Duodenal mucosa (tissue), 2 donors: ENCODE measurements at regions not wholly inside any gene's neighbourhood (a gene's known extent, or its start where the extent isn't known, plus 50 kb on each side); places are given as distances from the start of the nearest gene placed in this dataset.
A peak's percentile ranks its signal among the peaks of the same experiment; 100 is the strongest.

Source experiments
- H3K27ac ChIP-seq: one replicate; pipeline ENCODE4 v1.7.0; 2013; ENCODE audit warnings: low read depth, low read length
- H3K27me3 ChIP-seq, 2 donors: one replicate each; pipeline ENCODE4 v1.7.0; 2013; ENCODE audit warnings: low read length in 2 of 2, control low read depth in 1 of 2; ENCODE audit not compliant: insufficient read depth in 2 of 2, control insufficient read depth in 1 of 2
- H3K36me3 ChIP-seq, 2 donors: one replicate each; pipeline ENCODE4 v1.7.0; 2013; ENCODE audit warnings: low read length in 2 of 2, control low read depth in 1 of 2; ENCODE audit not compliant: insufficient read depth in 2 of 2, control insufficient read depth in 1 of 2
- H3K4me1 ChIP-seq, 2 donors: one replicate each; pipeline ENCODE4 v1.7.0; 2013; ENCODE audit warnings: low read length in 2 of 2, control low read depth in 1 of 2; ENCODE audit not compliant: insufficient read depth in 2 of 2, control insufficient read depth in 1 of 2
- H3K4me3 ChIP-seq, 2 donors: one replicate each; pipeline ENCODE4 v1.7.0; 2013; ENCODE audit warnings: low read length in 2 of 2, low read depth in 1 of 2
- H3K9ac ChIP-seq, 2 donors: one replicate each; pipeline ENCODE4 v1.7.0; 2013; ENCODE audit warnings: low read length in 2 of 2, low read depth in 1 of 2
- H3K9me3 ChIP-seq, 2 donors: one replicate each; pipeline ENCODE4 v1.7.0; 2013; ENCODE audit warnings: low read length in 2 of 2, control low read depth in 1 of 2; ENCODE audit not compliant: control insufficient read depth in 1 of 2

DNA sequence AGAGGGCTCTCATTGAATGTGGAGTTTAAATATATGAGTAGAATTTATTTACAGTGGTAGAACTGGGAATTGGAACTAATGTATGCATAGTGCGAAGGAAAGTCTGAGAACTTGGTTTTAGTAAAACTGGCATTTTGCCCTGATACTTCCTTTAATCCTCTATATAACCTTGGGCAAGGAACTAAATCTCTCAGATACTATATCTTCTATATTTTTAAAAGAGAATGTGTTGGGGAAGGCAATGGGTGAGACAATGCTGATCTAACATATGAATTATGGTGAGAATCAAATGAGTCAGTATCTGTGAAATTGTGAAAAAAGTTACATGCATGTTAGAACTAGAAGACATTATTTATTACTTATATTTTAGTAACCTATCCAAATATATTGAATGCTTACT lies 2109.4 kb upstream of the PIK3C3 start:
- Histone ChIP-seq H3K9ac (no peak overlapping the region), H3K4me3 (no peak overlapping the region), H3K9me3 (no peaks in the 10 kb centered on the region), H3K27me3 (peaks cover 0 to 15% of the 10 kb centered on the region in 2 donors), H3K27ac (no peak overlapping the region), H3K4me1 (peaks cover 7% of the 10 kb centered on the region in 2 donors), H3K36me3 (no peaks in the 10 kb centered on the region)

DNA sequence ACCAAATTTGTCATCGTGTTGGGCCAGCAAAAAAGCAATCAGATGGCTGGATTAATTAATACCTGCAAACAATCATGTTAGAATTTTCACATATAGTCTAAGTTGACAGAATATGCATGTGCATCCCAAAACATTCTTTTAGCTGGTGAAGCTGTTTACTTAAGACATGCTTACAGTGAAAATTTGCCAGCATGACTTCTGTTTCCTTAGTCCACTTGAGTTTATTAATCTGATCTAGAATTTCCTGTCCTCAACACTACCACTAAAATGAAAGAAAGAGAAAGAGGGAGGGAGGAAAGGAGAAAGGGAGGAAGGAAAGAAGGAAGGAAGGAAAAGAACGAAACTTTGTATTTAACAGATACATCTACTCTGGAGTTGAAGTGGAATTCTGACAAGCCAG lies 2109.9 kb upstream of the PIK3C3 start:
- no peak overlapping the region for H3K27ac ChIP-seq
- H3K36me3 ChIP-seq: no peaks in the 10 kb centered on the region
- H3K4me1 ChIP-seq: peaks cover 7% of the 10 kb centered on the region in 2 donors
- peaks cover 0 to 15% of the 10 kb centered on the region in 2 donors for H3K27me3 ChIP-seq
- H3K9me3 ChIP-seq: no peaks in the 10 kb centered on the region
- no peak overlapping the region for H3K4me3 ChIP-seq
- no peak overlapping the region for H3K9ac ChIP-seq

DNA sequence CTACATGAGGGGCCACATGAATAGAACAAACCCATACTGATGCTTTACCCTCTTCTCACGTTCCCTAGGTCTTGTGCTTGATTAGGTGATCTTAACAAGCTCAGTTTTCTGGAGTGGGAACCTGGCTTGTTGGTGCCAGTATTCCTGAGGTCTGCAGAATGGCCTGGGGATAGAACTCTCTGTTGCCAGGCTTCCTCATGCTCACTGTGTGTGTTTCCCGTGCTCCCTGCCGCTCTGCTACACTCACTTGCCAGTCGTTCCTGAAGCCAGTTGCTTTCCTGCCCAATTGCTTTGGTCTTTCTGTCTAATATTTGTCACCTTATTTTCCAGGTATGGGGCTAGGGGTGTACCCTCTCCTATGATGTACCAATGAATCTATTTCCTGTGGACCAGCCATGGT lies 2111.5 kb upstream of the PIK3C3 start:
- Histone ChIP-seq H3K27me3 (peaks cover 0 to 15% of the 10 kb centered on the region in 2 donors), H3K4me3 (no peak overlapping the region), H3K9me3 (no peaks in the 10 kb centered on the region), H3K4me1 (peaks cover 7% of the 10 kb centered on the region in 2 donors), H3K27ac (no peak overlapping the region), H3K36me3 (no peaks in the 10 kb centered on the region), H3K9ac (no peak overlapping the region)

DNA sequence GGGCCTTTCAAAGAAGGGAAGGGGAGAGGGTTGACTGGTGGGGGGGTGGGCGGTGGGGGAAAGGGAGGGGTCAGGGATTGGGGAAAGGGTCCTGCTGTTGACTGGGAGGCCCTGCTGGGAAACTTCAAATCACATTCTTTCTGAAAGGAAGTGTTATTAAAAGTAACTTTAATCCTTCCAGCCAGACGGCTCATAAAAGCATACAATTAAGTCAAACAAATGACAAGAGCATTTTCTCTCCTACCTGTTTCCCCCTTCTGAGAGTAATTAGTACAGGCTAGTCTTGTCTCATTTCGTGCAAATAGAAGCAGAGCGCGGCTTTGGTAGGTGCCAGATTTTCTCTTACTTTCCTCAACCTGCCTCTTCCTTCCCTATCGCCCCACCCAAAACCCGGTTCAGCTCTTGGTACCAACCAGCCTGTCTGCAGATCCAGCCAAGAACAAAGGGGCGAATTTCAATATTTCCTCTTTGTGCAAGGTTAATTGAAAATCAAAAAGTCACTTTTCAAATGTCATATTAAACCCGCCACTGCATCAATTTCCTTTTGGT lies 2112.6 kb upstream of the PIK3C3 start:
- Histone ChIP-seq H3K9me3 (no peaks in the 10 kb centered on the region), H3K4me1 (peaks cover 7% of the 10 kb centered on the region in 2 donors), H3K27me3 (peaks cover 0 to 15% of the 10 kb centered on the region in 2 donors), H3K36me3 (no peaks in the 10 kb centered on the region), H3K27ac (no peak overlapping the region), H3K9ac (no peak overlapping the region), H3K4me3 (no peak overlapping the region)

DNA sequence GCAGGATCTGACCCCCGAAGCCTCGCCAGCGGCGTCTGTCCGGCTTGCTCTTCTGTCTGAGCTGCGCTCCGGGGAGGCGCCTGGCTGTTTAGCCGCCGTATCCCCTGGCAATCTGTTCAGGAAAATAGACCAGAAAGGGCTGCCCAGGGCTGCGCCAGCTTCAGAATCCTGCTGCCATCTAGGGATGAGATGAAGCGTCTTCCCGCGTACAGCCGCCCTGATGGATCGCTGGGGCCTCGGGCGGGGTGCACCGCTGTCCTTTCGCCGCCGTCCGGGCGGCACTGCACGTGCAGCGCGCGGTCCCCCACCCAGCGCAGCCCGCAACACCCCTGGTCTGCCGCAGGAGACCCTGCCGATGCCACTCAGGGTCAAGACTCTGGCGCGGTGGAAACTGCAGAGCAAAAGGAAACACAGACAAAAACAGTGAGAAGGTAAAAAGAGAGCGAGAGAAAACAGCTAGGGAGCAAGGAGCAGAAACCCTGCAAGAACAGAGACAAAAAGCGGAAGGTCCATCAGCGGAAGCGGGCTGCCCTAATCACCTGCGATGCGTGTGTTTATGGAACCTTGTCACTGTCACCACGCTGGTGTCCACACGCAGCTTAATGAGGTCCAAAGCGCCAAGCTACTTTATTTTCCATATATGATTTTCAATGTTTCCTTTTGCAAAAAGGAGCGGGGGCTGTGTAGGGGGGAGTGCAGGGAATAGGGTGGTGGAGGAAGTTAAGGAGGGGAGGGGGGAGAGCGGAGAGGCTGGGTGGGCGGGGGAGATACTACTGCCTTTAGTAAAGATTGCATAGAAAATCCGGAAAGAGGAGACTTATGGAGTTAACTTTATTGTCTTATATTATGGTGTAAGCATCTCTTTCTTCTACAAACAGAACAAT lies 2113.3 kb upstream of the PIK3C3 start:
- H3K27me3 ChIP-seq: peaks cover 0 to 15% of the 10 kb centered on the region in 2 donors
- H3K36me3 ChIP-seq: no peaks in the 10 kb centered on the region
- peaks cover 7% of the 10 kb centered on the region in 2 donors for H3K4me1 ChIP-seq
- no peak overlapping the region for H3K27ac ChIP-seq
- no peaks in the 10 kb centered on the region for H3K9me3 ChIP-seq
- no peak overlapping the region for H3K9ac ChIP-seq
- H3K4me3 ChIP-seq: peak overlapping the region; percentile 44 to 57

DNA sequence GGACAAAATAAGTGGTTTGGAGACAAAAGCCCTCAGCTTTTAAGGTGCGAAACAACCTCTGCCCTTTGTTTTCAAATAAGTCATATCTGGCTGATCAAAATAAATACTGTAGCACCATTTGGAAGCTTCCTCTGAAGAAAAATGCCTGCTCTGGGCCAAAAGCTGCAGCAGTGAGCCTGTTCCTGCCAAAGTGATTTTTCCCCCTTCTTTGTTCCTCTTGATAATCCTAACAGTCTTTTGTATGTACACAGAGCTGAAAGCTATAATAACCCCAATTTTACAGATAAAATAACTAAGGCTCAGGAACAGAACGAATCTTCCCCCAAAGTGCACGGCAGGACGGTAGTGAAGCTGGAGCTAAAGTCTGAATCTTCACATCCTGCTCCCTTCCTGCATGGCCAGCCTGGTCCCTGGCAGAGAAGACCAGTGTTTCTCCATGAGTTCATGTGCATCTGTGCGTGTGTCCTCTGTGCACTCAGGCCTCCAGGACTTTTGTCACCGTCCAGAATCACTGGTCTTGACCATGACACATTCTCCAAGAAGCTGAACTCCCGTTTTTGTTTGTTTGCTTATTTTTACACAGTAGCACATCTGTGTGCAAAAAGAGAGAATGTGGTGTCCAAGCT lies 2114.1 kb upstream of the PIK3C3 start:
- peaks cover 7% of the 10 kb centered on the region in 2 donors for H3K4me1 ChIP-seq
- H3K27me3 ChIP-seq: peaks cover 0 to 15% of the 10 kb centered on the region in 2 donors
- H3K4me3 ChIP-seq: peak overlapping the region; percentile 44 to 57
- no peak overlapping the region for H3K9ac ChIP-seq
- no peak overlapping the region for H3K27ac ChIP-seq
- no peaks in the 10 kb centered on the region for H3K36me3 ChIP-seq
- no peaks in the 10 kb centered on the region for H3K9me3 ChIP-seq

DNA sequence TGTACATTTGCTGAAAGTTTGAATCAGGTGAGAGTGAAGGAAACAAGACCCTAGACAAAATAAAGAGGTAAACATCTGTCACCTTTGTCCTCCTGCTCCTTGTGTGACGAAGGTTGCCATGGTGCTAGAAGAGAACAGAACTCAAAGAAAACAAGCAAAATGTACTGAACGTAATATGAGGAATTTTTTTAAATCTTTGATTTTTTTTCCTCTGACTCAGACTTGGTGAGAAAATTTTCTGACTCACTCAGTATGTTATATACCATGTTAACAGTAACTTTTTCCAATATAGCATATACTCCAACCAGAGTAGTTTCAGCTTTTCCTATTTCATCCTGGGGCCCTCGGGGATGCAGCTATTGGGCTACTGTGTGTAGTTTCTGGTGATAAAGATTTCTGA lies 2114.6 kb upstream of the PIK3C3 start:
- no peak overlapping the region for H3K27ac ChIP-seq
- no peaks in the 10 kb centered on the region for H3K9me3 ChIP-seq
- no peak overlapping the region for H3K9ac ChIP-seq
- H3K27me3 ChIP-seq: peaks cover 0 to 15% of the 10 kb centered on the region in 2 donors
- peaks cover 7% of the 10 kb centered on the region in 2 donors for H3K4me1 ChIP-seq
- no peaks in the 10 kb centered on the region for H3K36me3 ChIP-seq
- no peak overlapping the region for H3K4me3 ChIP-seq

DNA sequence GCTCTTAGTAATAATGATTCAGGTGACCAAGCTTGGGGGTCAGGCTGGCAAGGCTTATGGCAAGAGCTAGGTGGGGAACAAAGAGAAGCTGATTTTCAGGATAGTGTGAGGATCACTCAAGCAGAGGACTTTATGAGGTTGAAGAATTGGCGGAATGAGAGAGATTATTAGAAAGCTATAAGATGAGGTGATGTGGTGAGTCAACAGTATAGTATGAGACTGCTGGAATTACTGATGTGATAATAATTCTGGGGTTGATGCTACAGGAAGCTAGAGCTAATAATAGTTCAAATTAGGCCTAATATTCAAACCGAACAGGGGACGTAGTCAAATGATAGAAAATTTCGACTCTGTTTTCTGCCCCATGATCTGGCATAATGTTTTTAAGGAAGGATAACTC lies 2115.3 kb upstream of the PIK3C3 start:
- H3K4me3 ChIP-seq: no peak overlapping the region
- peaks cover 0 to 15% of the 10 kb centered on the region in 2 donors for H3K27me3 ChIP-seq
- H3K9ac ChIP-seq: no peak overlapping the region
- H3K27ac ChIP-seq: no peak overlapping the region
- H3K9me3 ChIP-seq: no peaks in the 10 kb centered on the region
- H3K36me3 ChIP-seq: no peaks in the 10 kb centered on the region
- H3K4me1 ChIP-seq: peaks cover 7% of the 10 kb centered on the region in 2 donors

DNA sequence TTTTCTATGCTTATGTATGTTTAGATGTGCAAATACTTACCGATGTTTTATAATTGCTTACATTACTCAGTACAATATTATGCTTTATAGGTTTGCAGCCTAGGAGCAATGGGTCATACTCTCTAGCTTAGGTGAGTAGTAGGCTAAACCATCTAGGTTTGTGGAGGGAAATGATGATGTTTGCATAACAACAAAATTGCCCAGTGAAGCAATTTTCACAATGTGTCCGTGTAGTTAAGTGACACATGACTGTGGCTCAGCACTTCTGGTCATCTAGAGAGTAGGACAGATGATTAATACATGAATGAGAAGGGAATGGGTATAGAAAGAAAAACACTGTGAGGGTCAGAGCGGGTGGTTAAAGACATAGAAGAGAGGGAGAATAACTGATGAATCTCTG lies 2116.2 kb upstream of the PIK3C3 start:
- Histone ChIP-seq H3K27me3 (peaks cover 0 to 15% of the 10 kb centered on the region in 2 donors), H3K9ac (no peak overlapping the region), H3K4me1 (peaks cover 7% of the 10 kb centered on the region in 2 donors), H3K4me3 (no peak overlapping the region), H3K27ac (no peak overlapping the region), H3K9me3 (no peaks in the 10 kb centered on the region), H3K36me3 (no peaks in the 10 kb centered on the region)
